GOT3 (cell line): ENCODE measurements at regions not wholly inside any gene's neighbourhood (a gene's known extent, or its start where the extent isn't known, plus 50 kb on each side); places are given as distances from the start of the nearest gene placed in this dataset.

Source experiments
- DNase-seq: peaks from one replicate; lab custom pipeline; 2025; ENCODE audit warnings: mixed read lengths; lab: John Stamatoyannopoulos, UW

DNA sequence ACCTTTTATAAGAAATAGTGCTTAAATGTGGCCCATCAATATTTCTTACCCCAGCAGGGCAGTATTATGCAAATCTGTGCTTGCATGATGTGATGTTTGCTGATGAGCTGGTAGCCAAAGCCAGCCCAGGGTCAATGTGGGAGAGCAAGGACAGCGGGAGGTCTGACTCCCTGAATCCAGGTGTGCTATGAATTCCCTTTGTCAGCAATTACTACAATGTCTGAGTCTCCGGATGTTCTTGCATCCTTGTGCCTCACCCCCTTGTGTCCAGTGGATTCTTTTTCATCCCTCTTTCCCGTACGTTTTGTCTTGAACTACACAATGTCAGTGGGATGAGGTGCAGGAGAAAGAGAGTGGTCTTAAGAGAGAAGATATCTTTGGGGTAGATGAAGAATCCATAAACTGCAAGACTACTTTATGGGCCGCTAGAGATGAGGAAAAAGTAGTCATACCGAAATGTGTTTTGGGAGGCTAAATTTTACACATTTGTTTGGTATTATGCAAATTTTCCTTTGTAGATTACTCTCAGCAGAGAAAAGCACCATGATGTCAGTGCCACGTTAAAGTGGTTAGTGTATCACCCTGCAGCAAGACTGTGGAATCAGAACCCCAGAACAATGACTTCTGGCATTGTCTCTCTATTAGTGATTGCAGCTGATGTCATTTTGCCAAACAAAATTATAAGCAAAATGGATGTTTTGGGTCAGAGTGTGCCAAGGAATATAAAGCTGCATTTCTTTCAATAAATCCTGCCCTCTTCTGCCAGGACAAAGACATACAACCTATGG lies 53.5 kb upstream of the TSHZ3 start:
- DNase-seq, result no peak

DNA sequence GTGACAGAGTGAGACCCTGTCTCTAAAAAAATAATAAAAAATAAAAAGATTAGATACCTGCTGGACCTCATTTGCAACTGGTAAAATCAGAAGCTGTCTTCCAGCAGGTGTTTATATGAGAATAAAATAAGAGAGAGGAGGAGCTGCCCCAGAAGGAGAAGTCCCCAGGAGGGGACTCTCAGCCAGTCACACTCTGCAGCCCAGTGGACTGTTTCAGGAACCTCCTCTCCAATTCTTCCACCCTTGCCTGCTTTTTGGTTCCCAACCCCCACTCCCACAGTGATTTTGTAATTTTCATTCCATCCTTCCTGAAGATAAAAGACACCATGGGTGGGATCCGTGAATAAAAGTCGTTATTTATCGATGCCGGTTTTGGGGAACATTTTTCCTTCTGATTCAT lies 56.9 kb upstream of the TSHZ3 start:
- no peak for DNase-seq

DNA sequence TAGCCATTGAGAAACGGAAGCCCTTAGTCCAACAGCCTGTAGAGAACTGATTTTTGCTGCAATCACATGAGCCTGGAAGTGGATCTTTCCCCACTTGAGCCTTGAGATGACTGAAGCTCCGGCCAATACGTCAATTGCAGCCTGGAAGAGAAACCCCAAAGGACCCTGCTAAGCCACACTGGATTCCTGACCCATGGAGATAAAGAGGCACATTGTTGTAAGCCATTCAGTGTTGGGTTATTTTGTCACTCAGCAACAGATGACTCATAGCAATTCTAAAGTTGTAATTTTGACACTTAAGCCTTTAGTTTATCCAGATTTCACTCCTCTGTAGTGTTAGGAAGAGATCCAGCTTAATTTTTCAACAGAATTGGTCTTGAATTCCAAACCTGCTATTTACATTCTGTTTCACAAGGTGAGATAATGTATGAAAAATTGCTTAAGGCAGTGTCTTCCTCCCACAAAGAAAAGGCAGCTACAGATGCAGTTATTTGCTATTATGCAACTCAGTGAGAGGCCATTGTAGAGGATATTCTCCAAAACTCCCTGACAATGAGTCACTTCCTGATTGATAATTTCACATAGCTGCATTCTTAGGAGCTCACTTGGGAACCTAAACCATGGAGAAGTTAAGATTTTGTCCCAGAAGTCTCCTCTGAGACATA lies 59.4 kb upstream of the TSHZ3 start:
- DNase-seq, result no peak

- DNase-seq, result no peak
These were observed 64.1 kb upstream of the TSHZ3 start for GRCh38 chr19:31413353-31413752.

DNA sequence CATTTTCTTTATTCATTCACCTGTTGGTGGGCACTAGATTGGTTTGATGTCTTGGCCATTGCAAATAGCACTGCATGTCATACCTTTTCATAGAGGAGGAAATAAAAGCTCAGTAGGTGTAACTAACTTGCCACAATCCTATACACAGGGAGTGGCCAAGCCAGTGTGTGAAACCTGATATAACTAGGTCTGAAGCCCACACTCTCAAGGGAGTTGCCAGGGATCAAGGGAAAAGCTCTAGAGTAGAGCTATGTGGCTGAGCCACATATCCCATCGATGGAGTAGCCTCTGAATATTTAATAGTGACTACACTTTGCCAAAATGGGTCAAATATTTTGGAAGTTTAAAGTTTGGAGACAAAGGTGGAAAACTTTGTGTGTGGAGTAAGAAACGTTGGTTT lies 66.1 kb upstream of the TSHZ3 start:
- DNase-seq, result no peak

DNA sequence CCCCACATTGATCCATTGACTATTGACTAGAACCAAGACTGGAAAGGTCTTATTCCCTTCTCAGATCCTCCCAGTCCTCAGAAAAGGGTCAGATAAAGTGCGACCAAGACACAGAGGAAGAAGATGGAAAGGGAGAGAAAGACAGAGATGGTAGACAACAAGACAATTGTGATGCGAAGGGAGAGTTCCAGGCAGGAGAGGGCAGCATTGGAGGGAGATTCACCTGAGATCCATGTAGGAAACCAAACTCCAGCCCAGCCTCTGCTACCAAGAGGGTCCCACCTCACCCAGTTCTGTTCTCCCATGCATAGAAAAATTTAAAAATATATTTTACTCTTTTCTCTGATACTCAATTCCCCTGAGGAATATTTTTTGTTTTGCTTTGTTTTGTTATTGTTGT lies 67.3 kb upstream of the TSHZ3 start:
- DNase-seq, result no peak

DNA sequence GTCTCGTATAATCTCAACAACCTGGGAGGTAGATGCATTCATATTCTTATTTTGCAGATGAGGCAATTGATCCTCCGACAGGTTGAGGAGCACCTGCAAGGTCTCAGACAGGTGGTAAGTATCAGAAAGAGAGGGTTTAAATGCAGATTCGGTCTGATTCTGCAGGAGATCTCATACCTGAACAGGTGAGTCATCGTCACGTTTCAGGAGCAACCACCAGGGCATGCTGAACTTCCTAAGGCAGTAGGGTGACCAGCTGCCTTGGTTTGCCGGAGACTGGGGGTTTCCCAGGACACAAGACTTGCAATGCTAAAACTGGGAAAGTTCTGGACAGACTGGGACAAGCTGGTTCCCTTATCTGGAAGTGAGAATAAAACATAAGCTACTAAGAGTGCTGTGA lies 68.8 kb upstream of the TSHZ3 start:
- DNase-seq, result no peak

DNA sequence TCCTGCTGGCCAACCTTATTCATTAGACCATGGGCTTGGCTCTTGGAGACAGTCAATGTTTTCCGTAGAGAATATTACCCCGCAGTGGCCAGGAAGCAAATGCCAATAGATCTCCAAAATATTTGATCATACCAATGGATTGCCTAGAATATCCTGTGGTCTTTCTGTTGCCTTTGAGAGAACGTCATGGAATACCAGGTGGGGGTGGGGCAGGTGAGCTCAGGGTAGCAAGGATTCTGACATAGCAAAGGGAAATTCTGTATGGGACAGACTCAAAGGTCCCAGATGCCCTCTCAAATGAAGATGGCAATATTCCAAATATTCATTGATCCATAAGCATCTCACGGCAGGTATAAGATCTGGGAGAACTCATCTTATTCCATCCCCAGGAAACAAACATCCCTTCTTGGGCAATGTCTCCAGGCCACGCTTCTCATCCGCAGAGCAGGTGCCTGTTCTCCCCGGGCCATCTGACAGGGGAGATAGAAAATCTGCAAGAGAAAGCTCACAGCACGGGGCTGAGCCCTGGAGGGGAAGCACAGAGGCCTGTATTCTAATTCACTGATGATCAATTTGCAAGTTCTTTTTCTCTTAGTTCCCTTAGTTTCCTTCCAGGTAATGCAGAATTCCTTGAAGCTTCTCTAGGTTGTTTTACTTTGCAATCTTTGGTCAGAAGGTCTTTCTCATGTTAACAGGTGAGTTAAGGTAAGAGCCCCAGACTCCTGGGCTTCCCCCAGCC lies 69.6 kb upstream of the TSHZ3 start:
- DNase-seq, result no peak

DNA sequence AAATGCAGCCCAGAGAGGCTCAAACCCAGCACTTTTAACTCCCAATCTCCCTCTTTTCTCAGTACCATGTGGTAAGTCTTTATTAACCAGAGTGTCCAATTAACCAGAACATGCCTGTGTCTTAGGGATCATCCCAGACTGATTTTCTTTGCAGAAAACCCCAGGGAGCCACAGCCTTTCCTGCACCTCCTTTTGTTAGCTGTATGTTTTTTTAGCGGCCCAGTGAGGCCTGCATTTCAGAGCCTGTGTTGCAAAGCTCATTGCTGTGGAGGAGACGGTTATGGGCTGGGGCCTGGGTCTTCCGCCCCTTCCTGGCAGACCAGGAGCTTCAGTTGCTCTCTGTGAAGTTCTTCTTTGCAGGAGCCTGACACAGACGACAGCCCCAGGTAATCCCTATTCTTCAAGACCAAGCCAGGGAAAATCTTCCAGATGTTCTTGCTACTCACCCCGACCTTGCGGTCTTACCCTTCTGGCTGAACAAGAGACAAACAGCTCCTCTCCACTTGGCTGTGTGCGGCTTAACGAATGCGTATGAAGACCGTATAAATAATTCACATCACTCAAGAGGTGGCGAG lies 70.7 kb upstream of the TSHZ3 start:
- no peak for DNase-seq

GRCh38 chr19:31421082-31421481 lies 71.8 kb upstream of the TSHZ3 start:
- DNase-seq, result no peak

- DNase-seq, result no peak
These were observed 72.6 kb upstream of the TSHZ3 start for GRCh38 chr19:31421856-31422255.

- DNase-seq, result no peak
These were observed 74.7 kb upstream of the TSHZ3 start for GRCh38 chr19:31423896-31424295.

DNA sequence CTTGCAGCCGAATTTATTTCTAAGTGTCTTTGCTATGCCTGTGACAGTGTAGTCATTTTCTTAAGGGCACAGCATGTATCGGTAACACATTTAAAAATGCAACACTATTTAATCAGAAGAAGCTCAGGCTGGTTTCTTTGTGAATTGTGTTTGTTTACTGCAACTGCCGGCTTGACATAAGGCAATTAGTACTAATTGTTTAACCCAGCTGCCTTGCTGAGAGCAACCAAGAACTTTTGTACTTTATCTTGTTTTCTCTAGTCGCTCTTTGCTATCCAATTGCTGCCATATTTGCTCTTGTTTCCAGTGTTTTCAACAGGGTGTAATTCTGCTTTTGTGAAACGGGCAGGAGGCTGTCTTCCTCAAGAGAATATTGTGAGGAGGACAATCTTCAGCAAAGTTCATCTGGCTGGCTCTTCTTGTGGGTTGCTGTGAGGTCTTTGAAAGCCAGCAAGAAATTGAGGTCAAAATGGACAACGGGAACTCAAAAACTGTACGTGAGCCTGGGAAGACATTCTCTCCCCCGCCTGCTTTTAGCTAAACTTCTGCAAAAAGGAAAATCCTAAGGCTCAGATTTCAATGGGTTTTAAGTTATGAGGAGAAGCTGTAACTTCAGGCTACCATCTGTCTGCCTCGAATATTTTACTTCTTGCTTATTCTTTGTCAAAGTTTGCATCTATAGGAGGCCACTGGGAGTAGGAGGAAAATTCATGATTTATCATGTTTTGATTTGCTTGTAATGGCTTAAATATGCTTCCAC lies 75.8 kb upstream of the TSHZ3 start:
- DNase-seq, result no peak

GRCh38 chr19:31427857-31428256 lies 78.6 kb upstream of the TSHZ3 start:
- no peak for DNase-seq

DNA sequence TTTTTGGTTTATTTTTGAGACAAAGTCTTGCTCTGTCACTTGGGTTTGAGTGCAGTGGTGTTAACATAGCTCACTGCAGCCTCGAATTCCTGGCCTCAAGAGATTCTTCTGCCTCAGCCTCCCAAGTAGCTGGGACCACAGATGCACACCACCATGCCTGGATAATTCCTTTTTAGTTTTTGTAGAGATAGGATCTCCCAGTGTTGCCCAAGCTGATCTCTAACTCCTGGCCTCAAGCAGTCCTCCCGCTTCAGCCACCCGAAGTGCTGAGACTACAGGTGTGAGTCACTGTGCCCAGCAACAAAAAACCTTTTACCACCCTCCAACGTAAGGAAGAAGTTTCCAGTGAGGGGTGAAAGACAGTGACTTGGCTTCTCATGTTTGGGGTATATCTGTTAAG lies 81.1 kb upstream of the TSHZ3 start:
- no peak for DNase-seq

DNA sequence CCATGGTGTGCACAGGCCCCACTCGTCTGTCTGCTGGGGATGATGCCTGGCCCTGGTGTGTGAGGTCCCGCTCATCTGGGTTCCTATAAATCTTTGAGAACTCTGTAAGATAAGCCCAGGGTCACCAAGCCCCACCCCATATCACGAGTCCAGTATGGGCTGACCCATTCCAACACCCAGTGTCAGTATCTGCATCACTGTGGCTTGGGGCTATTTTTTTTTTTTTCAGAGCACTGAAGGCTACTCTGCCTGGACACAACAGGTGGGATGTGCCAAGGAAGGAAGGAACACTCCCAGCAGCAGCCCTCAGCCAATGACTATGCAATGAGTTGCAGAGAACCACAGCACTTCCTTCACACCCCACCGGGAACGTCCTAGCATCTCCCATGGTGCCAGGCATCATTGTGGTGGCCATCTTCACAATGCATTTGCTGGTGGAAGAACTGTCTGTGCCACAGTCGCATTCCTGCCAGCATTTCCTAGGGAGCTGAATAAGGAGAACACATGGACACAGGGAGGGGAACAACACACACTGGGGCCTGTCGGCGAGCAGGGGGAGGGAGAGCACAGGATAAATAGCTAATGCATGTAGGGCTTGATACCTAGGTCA lies 83.1 kb upstream of the TSHZ3 start:
- DNase-seq, result no peak

- no peak for DNase-seq
These were observed 87.0 kb upstream of the TSHZ3 start for GRCh38 chr19:31436121-31436776.

- DNase-seq, result no peak
These were observed 89.4 kb upstream of the TSHZ3 start for GRCh38 chr19:31438401-31439269.

DNA sequence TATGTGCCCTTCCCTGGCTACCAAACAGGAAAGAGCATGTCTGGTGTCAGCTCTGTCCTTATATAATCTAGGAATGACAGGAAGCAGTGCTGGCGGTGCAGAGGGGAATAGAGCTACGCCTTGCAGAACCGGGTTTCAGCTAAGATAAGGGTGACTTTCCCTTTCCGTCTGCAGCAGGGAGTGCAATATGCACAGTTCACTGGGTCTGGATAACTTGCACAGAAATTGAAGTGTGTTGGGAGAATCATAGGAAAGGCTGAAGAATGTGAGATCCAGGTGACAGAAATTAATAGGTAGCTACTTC lies 90.0 kb upstream of the TSHZ3 start:
- DNase-seq, result no peak

GRCh38 chr19:31444931-31445330 lies 95.7 kb upstream of the TSHZ3 start:
- no peak for DNase-seq
